ENCODE measurements at regions not wholly inside any gene's neighbourhood (a gene's known extent, or its start where the extent isn't known, plus 50 kb on each side); places are given as distances from the start of the nearest gene placed in this dataset.

GRCh38 chr18:51391731-51392130 is 194.2 kb upstream of the MEX3C start:
- no peak for TF ChIP-seq PKNOX1 (IDR thresholded peaks at IDR 0.05)
- TF ChIP-seq BHLHE40 (IDR thresholded peaks at IDR 0.05; ENCODE audit: borderline replicate concordance): no peak
- TF ChIP-seq SP1 (IDR thresholded peaks at IDR 0.05): no peak
- no peak for TF ChIP-seq SUZ12 (IDR thresholded peaks at IDR 0.05)
- TF ChIP-seq CTBP1 (IDR thresholded peaks at IDR 0.05; ENCODE audit: borderline replicate concordance): no peak
- TF ChIP-seq FOXK2 (IDR thresholded peaks at IDR 0.05): no peak
- no peak for TF ChIP-seq ARNT (IDR thresholded peaks at IDR 0.05)
- no peak for TF ChIP-seq ELF4 (IDR thresholded peaks at IDR 0.05)
- no peak for TF ChIP-seq FOXA1 (IDR thresholded peaks at IDR 0.05)
- TF ChIP-seq FOXM1 (IDR thresholded peaks at IDR 0.05; ENCODE audit: borderline replicate concordance): no peak
- TF ChIP-seq TARDBP (IDR thresholded peaks at IDR 0.05): no peak
- no peak for TF ChIP-seq L3MBTL2 (conservative IDR thresholded peaks at IDR 0.05)
- no peak for TF ChIP-seq ZNF384 (IDR thresholded peaks at IDR 0.05)
- TF ChIP-seq NFRKB (IDR thresholded peaks at IDR 0.05): no peak
